Activated CD8-positive, alpha-beta T cell treated with anti-CD3 and anti-CD28 coated beads for 36 hours (primary cell): ENCODE measurements at regions not wholly inside any gene's neighbourhood (a gene's known extent, or its start where the extent isn't known, plus 50 kb on each side); places are given as distances from the start of the nearest gene placed in this dataset.
"Not testable (repeated sequence)": the region's sequence is repeated elsewhere in the genome, so short reads cannot be mapped to it uniquely, and the experiment has no call there.

Experiments used
- ATAC-seq: fragments of 200-7000 bp; cut with Tn5 transposase; one replicate; pipeline ENCODE4 v1.10.0; 2021; ENCODE audit warnings: mild to moderate bottlenecking, moderate library complexity
- CTCF ChIA-PET: fragments of 350-600 bp; sonication (Branson Sonifier 250); formaldehyde crosslinking; loops from one replicate; lab custom pipeline; 2021; ENCODE audit warnings: antibody characterized with exemption; lab: Charles Lee
- POLR2A ChIA-PET: fragments of 350-600 bp; sonication (Branson Sonifier 250); formaldehyde crosslinking; loops from one replicate; lab custom pipeline; 2021; ENCODE audit warnings: antibody characterized with exemption; lab: Charles Lee
- DNase-seq: peaks from one replicate; pipeline ENCODE4 v3.0.0-alpha.2; 2020
- H3K27ac Mint-ChIP-seq: one replicate; pipeline ENCODE4 v1.8.0; 2021; ENCODE audit warnings: mild to moderate bottlenecking, mixed read lengths
- H3K27me3 Mint-ChIP-seq: one replicate; pipeline ENCODE4 v1.8.0; 2021; ENCODE audit warnings: mixed read lengths
- H3K36me3 Mint-ChIP-seq: one replicate; pipeline ENCODE4 v1.8.0; 2021; ENCODE audit warnings: low read depth, mixed read lengths
- H3K4me1 Mint-ChIP-seq: one replicate; pipeline ENCODE4 v1.8.0; 2021; ENCODE audit warnings: low read depth, mixed read lengths
- H3K4me3 Mint-ChIP-seq: one replicate; pipeline ENCODE4 v1.8.0; 2021; ENCODE audit warnings: mild to moderate bottlenecking, moderate library complexity, mixed read lengths
- H3K9me3 Mint-ChIP-seq: one replicate; pipeline ENCODE4 v1.8.0; 2021; ENCODE audit warnings: mixed read lengths
- CTCF ChIP-seq: fragments of 200-600 bp; IDR thresholded peaks from one replicate; pipeline ENCODE4 v1.8.0; 2022; ENCODE audit warnings: antibody characterized with exemption, mild to moderate bottlenecking
- intact Hi-C: fragments of 100-400 bp; cut with micrococcal nuclease; formaldehyde crosslinking; loops from one replicate; pipeline ENCODE4 v1.10.0; 2022

GRCh38 chr12:114152066-114152465, 185.9 kb upstream of the RBM19 start:
- H3K36me3 Mint-ChIP-seq, result no peaks in the 10 kb centered on the region
- peaks cover 2% of the 10 kb centered on the region for H3K27me3 Mint-ChIP-seq
- no peak overlapping the region for H3K27ac Mint-ChIP-seq
- ATAC-seq, result no peak
- intact Hi-C loops, result no loop called here
- TF ChIP-seq CTCF, result no peak
- POLR2A ChIA-PET, result no interaction called here
- CTCF ChIA-PET, result no interaction called here
- no peak overlapping the region for H3K4me3 Mint-ChIP-seq
- no peaks in the 10 kb centered on the region for H3K4me1 Mint-ChIP-seq
- H3K9me3 Mint-ChIP-seq, result peaks cover 2% of the 10 kb centered on the region
- DNase-seq, result no peak

GRCh38 chr12:114150584-114150983, 184.5 kb upstream of the RBM19 start:
- POLR2A ChIA-PET, H3K27me3 Mint-ChIP-seq, H3K36me3 Mint-ChIP-seq, H3K27ac Mint-ChIP-seq, ATAC-seq, DNase-seq, H3K4me1 Mint-ChIP-seq, intact Hi-C loops, H3K4me3 Mint-ChIP-seq, CTCF ChIA-PET, H3K9me3 Mint-ChIP-seq: not testable (repeated sequence)

GRCh38 chr12:114141921-114142564, 175.9 kb upstream of the RBM19 start:
- no peak for DNase-seq
- ChIA-PET CTCF (interaction anchor here (1.1 kb wide), 1 partner anchor 366 kb away, joined by 3 read pairs; no protein-coding TSS in a partner anchor), POLR2A (no interaction called here)
- Mint-ChIP-seq H3K4me3 (no peak overlapping the region), H3K27ac (no peak overlapping the region), H3K4me1 (no peaks in the 10 kb centered on the region), H3K27me3 (peaks cover 2% of the 10 kb centered on the region), H3K9me3 (no peaks in the 10 kb centered on the region), H3K36me3 (no peaks in the 10 kb centered on the region)
- ATAC-seq, result no peak
- intact Hi-C loops, result no loop called here
- TF ChIP-seq CTCF, result no peak

GRCh38 chr12:114140576-114140975, 174.5 kb upstream of the RBM19 start:
- ChIA-PET CTCF (no interaction called here), POLR2A (no interaction called here)
- no peaks in the 10 kb centered on the region for H3K36me3 Mint-ChIP-seq
- no peaks in the 10 kb centered on the region for H3K4me1 Mint-ChIP-seq
- H3K27me3 Mint-ChIP-seq, result peaks cover 2% of the 10 kb centered on the region
- H3K4me3 Mint-ChIP-seq, result no peak overlapping the region
- no peak for ATAC-seq
- no peak for TF ChIP-seq CTCF
- intact Hi-C loops, result no loop called here
- DNase-seq, result no peak
- no peak overlapping the region for H3K27ac Mint-ChIP-seq
- no peaks in the 10 kb centered on the region for H3K9me3 Mint-ChIP-seq

- Mint-ChIP-seq H3K27me3 (peaks cover 5% of the 10 kb centered on the region), H3K27ac (no peak overlapping the region), H3K9me3 (no peaks in the 10 kb centered on the region), H3K4me3 (no peak overlapping the region), H3K36me3 (no peaks in the 10 kb centered on the region), H3K4me1 (no peaks in the 10 kb centered on the region)
- ChIA-PET CTCF (no interaction called here), POLR2A (no interaction called here)
- DNase-seq (no peak), ATAC-seq (no peak)
- no peak for TF ChIP-seq CTCF
- intact Hi-C loops, result no loop called here
Observed at GRCh38 chr12:114136631-114137030, 170.5 kb upstream of the RBM19 start.
